Heart right ventricle (tissue), 16 donors: ENCODE measurements at regions not wholly inside any gene's neighbourhood (a gene's known extent, or its start where the extent isn't known, plus 50 kb on each side); places are given as distances from the start of the nearest gene placed in this dataset.

ENCODE experiments used
- ATAC-seq, 8 donors: fragments of 200-7000 bp; cut with Tn5 transposase; one replicate each; pipeline ENCODE4 v1.9.1; 2020; ENCODE audit warnings: mild to moderate bottlenecking in 8 of 8, moderate library complexity in 8 of 8, moderate number of reproducible peaks in 1 of 8
- DNase-seq, 2 donors: peaks; one replicate each; pipeline ENCODE4 v3.0.0-alpha.2; 2020
- H3K27ac ChIP-seq, 10 donors: fragments of 200-600 bp; sonication (generic) in 2 of 10; one replicate each; pipeline versions ENCODE4 v1.5.0 to v1.8.0; 2020 to 2022; ENCODE audit warnings: mild to moderate bottlenecking in 3 of 10
- H3K27me3 ChIP-seq, 7 donors: fragments of 200-600 bp; one replicate each; pipeline ENCODE4 v1.8.0; 2021 to 2022; ENCODE audit warnings: mild to moderate bottlenecking in 2 of 7
- H3K36me3 ChIP-seq, 9 donors: fragments of 200-600 bp; sonication (generic) in 1 of 9; one replicate each; pipeline versions ENCODE4 v1.5.0 to v1.8.0; 2020 to 2022; ENCODE audit warnings: mild to moderate bottlenecking in 2 of 9
- H3K4me1 ChIP-seq, 9 donors: fragments of 200-600 bp; sonication (generic) in 1 of 9; one replicate each; pipeline versions ENCODE4 v1.5.0 to v1.8.0; 2020 to 2022; ENCODE audit warnings: mild to moderate bottlenecking in 4 of 9
- H3K4me3 ChIP-seq, 10 donors: fragments of 200-600 bp; sonication (generic) in 2 of 10; one replicate each; pipeline versions ENCODE4 v1.5.0 to v1.8.0; 2020 to 2022; ENCODE audit warnings: mild to moderate bottlenecking in 7 of 10, moderate library complexity in 2 of 10
- H3K9me3 ChIP-seq, 11 donors: fragments of 200-600 bp in 10 of 11; sonication (generic) in 2 of 11; one replicate each; pipeline versions ENCODE4 v1.5.0 to v1.8.0; 2013 to 2022; ENCODE audit warnings: mild to moderate bottlenecking in 2 of 11, control low read depth in 1 of 11, moderate library complexity in 1 of 11
- CTCF ChIP-seq, 9 donors: fragments of 200-600 bp; sonication (generic) in 2 of 9; IDR thresholded peaks; one replicate each; pipeline versions ENCODE4 v1.5.0 to v1.8.0; 2021 to 2022; ENCODE audit warnings: antibody characterized with exemption in 9 of 9, mild to moderate bottlenecking in 5 of 9, moderate library complexity in 1 of 9
- WGBS, 2 donors: extraction: QIAGEN DNeasy Blood & Tissue Kit; methylation state at CpG; one replicate each; pipeline ENCODE4 v1.1.7; 2013; ENCODE audit warnings: inconsistent platforms in 1 of 2; 5-methylcytosine and 5-hydroxymethylcytosine counted together
- intact Hi-C, 10 donors: fragments of 100-400 bp; cut with DNase I; formaldehyde crosslinking; loops; one replicate each; pipeline versions ENCODE4 v1.11.1 to v1.14.2; 2022
- donor health status: Arrhythmogenic right ventricular cardiomyopathy.
- donor health status: ischemic (EF 13 %, LVEDD 7.1; RV severe dilation, severe dysfunction).
- donor health status: healthy with polysubstance abuse.
- donor health status: DM: no; HTN: yes; CAD: no.
- donor health status: DM: no; HTN: no; CAD: no.
- donor health status: ischemic (EF 25% LVEDD 6.9; RV normal size, moderate dysfunction).
- donor health status: ischemic (EF 25% LVEDD 5.7; RV mildly dilated, moderate dysfunction).
- donor health status: healthy.
- donor health status: DM: yes; HTN: yes; CAD: no.
- donor health status: Ischemic cardiomyopathy.
- donor health status: ischemic (EF 35%, LVEDD 5.7; RV mildly dilated, moderate dysfunction).
- donor health status: nonischemic (EF 11% LVEDD 7.7; RV severe dilation, severe dysfunction).
- donor health status: DM: yes; HTN: yes; CAD: no.
- donor health status: PGD.
- donor health status: ischemic (EF 29% LVEDD 5.4; RV normal size, mild dysfunction).
- donor health status: nonischemic (EF 23%, LVEDD 6.1; RV moderate dilation, normal function).

GRCh38 chr7:41588341-41588740, 114.5 kb downstream of the INHBA start:
- Histone ChIP-seq H3K27me3 (no peaks in the 10 kb centered on the region), H3K4me3 (no peak overlapping the region), H3K4me1 (no peaks in the 10 kb centered on the region), H3K9me3 (peaks cover 0 to 5% (median 0%) of the 10 kb centered on the region in 11 donors), H3K27ac (no peak overlapping the region), H3K36me3 (no peaks in the 10 kb centered on the region)
- ATAC-seq: no peak
- WGBS, 2 donors: 84 to 89% methylated on average over 5 of the region's 5 CpGs
- intact Hi-C loops: no loop called here
- no peak for TF ChIP-seq CTCF (IDR thresholded peaks at IDR 0.05)
- no peak for DNase-seq

- DNase-seq (no peak), ATAC-seq (no peak)
- no peaks in the 10 kb centered on the region for H3K4me1 ChIP-seq
- H3K27me3 ChIP-seq: no peaks in the 10 kb centered on the region
- TF ChIP-seq CTCF (IDR thresholded peaks at IDR 0.05): no peak
- 58 to 63% methylated on average over 3 of the region's 3 CpGs for WGBS, 2 donors
- intact Hi-C loops: no loop called here
- H3K27ac ChIP-seq: no peak overlapping the region
- no peaks in the 10 kb centered on the region for H3K36me3 ChIP-seq
- H3K4me3 ChIP-seq: no peak overlapping the region
- H3K9me3 ChIP-seq: peaks cover 0 to 5% (median 0%) of the 10 kb centered on the region in 11 donors
Measured at GRCh38 chr7:41586931-41587640, 115.8 kb downstream of the INHBA start.

- 83 to 89% methylated on average over 5 of the region's 5 CpGs for WGBS, 2 donors
- ATAC-seq (no peak), DNase-seq (no peak)
- H3K4me3 ChIP-seq: no peak overlapping the region
- no peak overlapping the region for H3K27ac ChIP-seq
- no peaks in the 10 kb centered on the region for H3K9me3 ChIP-seq
- TF ChIP-seq CTCF (IDR thresholded peaks at IDR 0.05): no peak
- intact Hi-C loops: no loop called here
- H3K36me3 ChIP-seq: no peaks in the 10 kb centered on the region
- H3K27me3 ChIP-seq: no peaks in the 10 kb centered on the region
- H3K4me1 ChIP-seq: no peaks in the 10 kb centered on the region
Measured at GRCh38 chr7:41584746-41585145, 118.1 kb downstream of the INHBA start.

GRCh38 chr7:41582116-41582515, 120.8 kb downstream of the INHBA start:
- TF ChIP-seq CTCF (IDR thresholded peaks at IDR 0.05): no peak
- intact Hi-C loops: no loop called here
- no peaks in the 10 kb centered on the region for H3K36me3 ChIP-seq
- 83 to 93% methylated on average over 1 of the region's 1 CpG for WGBS, 2 donors
- no peaks in the 10 kb centered on the region for H3K27me3 ChIP-seq
- no peaks in the 10 kb centered on the region for H3K9me3 ChIP-seq
- ATAC-seq: no peak
- DNase-seq: no peak
- H3K4me1 ChIP-seq: no peaks in the 10 kb centered on the region
- H3K27ac ChIP-seq: no peak overlapping the region
- H3K4me3 ChIP-seq: no peak overlapping the region
